Skeletal muscle cell (primary cell): ENCODE measurements at regions not wholly inside any gene's neighbourhood (a gene's known extent, or its start where the extent isn't known, plus 50 kb on each side); places are given as distances from the start of the nearest gene placed in this dataset.

ENCODE experiments used
- DNase-seq: peaks from one replicate; pipeline ENCODE4 v3.0.0-alpha.2; 2010; ENCODE audit warnings: low read depth
- H3K4me3 ChIP-seq: 2 replicates; pipeline ENCODE4 v1.5.1; 2011; ENCODE audit warnings: low read depth, mild to moderate bottlenecking, control low read depth, low read length, moderate library complexity

GRCh38 chr7:25988640-25989039 lies 163.4 kb upstream of the NFE2L3 start:
- H3K4me3 ChIP-seq: no peak overlapping the region
- no peak for DNase-seq

GRCh38 chr7:25989140-25989705 lies 162.8 kb upstream of the NFE2L3 start:
- H3K4me3 ChIP-seq: no peak overlapping the region
- no peak for DNase-seq

GRCh38 chr7:25994433-25994994 lies 157.5 kb upstream of the NFE2L3 start:
- H3K4me3 ChIP-seq: no peak overlapping the region
- no peak for DNase-seq

GRCh38 chr7:25995216-25995615 lies 156.8 kb upstream of the NFE2L3 start:
- no peak overlapping the region for H3K4me3 ChIP-seq
- DNase-seq: no peak

DNA sequence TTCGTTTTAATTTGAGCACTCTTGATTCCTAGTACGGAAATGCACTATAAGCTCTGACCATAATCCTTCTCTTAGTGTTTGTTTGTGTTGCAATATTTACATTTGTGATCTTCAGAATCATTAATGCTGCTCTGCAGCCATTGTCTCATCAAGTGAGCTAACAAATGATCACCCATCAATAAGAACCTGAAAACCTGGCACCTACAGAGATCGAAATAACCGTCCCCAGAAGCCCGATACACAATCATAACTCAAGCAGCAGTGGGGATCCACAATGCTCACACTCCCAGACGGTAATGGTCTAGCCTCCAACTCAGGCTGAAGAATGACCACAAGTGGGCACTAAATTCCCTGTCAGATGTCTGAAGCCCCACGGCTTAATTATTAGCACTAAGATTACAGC lies 156.0 kb upstream of the NFE2L3 start:
- H3K4me3 ChIP-seq: no peak overlapping the region
- no peak for DNase-seq

DNA sequence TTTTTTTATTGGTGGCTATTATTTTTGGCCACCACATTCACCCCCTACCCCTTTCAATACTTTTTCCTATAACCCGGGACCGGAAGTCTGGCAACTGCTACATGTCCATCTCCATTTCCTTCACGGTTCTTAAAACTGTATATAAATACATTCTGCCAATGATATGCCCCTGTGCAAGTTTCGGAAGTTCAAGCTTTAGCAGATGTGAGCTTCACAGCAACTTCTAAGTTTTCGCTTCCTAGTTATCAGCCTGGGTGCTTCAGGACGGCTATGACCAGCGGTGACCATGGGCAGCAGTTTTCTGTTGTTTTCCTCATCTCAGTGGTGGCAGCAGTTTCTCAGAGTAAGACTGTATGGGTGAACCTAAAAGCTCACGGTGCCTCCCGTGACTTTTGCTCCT lies 153.5 kb upstream of the NFE2L3 start:
- H3K4me3 ChIP-seq: no peak overlapping the region
- DNase-seq: no peak

DNA sequence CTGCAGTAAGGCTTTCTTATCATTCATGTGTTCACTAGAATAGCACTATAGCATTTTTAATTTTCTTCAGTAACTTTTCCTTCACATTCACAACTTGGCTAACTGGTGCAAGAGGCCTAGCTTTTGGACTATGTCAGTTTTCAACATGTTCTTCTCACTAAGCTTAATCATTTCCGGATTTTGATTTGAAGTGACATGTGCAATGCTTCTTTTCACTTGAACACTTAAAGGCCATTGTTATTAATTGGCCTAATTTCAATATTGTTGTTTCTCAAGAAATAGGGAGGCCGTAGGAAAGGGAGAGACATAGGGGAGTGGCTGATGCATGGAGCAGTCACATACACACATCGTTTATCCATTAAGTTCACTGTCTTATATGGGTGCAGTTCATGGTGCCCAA lies 151.2 kb upstream of the NFE2L3 start:
- no peak overlapping the region for H3K4me3 ChIP-seq
- no peak for DNase-seq

DNA sequence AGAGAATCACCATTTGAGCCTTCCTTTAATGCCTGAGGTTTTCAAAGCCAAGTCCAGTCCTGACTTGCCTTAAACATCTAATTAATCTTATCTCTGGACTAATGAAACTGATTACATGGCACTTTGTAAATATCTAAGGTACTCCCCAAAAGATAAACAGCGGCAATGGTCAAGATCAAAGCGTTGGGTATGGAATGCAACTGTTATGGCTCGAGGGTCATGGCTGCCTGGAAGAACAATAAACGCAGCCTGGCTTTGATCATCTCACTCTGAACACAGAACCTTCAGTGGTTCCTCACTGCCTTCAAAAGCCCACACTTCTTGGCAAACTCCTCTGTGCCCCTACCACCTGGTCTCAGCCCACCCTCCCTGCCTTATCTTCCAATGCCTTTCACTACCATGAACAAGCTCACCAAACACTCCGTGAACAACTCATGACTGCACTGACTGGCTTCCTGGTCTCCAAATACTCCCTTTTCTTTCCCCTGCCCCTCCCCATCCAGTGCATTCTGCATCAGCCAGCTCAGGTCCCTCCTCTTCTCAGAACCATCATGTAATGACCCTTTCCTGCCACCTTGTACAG lies 150.2 kb upstream of the NFE2L3 start:
- H3K4me3 ChIP-seq: no peak overlapping the region
- no peak for DNase-seq

- no peak for DNase-seq
- H3K4me3 ChIP-seq: no peak overlapping the region
Observed at GRCh38 chr7:26005683-26006410, 146.2 kb upstream of the NFE2L3 start.

DNA sequence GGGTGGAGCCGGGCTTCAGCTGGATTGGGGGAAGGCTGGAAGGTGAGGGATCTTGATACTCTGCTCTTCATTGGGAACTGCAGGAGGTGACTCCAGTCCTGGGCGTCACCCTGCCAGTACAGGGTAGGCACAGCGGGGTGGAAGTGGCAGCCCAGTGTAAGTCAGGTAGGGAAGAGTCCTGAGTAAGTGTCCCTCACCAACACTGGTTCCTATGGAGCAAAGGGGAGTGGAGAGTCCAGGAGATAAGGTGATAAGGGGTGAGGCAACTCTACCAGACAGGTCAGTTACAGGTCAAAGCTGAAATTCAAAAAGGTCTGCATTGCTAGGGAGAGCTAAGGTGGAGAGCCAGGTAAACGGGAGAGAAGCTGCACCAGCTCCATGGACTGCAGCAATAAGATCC lies 145.6 kb upstream of the NFE2L3 start:
- no peak for DNase-seq
- no peak overlapping the region for H3K4me3 ChIP-seq

DNA sequence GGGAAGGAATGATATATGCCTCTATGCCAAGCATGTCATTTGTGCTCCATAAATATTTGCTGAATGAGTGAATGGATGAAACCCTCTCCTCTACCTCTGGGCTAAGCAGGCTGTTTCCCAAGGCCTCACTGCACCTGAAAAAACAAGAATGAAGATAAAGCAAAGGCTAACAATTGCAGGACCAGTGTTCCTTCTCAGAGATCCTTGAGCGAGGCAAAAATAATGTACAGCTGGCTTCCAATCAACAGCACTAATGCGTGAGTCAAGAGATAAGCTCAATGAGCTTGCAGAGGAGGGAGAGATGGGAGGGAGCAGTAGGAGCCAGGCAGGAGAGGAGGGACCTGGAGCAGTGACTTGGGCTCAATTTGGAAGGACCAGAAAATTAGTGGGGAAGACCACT lies 144.5 kb upstream of the NFE2L3 start:
- DNase-seq: no peak
- no peak overlapping the region for H3K4me3 ChIP-seq

DNA sequence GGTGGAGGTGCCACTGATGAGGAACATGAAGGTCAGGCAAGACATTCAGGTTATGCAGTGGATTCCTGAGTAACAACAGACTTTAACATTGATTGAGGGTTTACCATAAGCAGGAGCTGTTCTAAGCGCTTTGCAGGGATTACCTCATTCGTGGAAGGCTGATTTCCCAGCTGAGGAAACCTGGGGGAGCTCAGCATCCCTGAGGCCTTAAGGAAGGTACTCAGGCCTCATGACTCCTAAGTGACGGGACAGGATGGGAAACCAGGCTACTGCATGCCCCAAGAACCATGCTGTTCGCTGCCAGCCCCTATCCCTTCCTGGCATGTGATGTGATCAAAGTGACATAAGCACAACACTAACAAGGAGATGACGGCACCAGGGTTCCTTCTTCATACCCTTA lies 143.6 kb upstream of the NFE2L3 start:
- no peak overlapping the region for H3K4me3 ChIP-seq
- DNase-seq: no peak

DNA sequence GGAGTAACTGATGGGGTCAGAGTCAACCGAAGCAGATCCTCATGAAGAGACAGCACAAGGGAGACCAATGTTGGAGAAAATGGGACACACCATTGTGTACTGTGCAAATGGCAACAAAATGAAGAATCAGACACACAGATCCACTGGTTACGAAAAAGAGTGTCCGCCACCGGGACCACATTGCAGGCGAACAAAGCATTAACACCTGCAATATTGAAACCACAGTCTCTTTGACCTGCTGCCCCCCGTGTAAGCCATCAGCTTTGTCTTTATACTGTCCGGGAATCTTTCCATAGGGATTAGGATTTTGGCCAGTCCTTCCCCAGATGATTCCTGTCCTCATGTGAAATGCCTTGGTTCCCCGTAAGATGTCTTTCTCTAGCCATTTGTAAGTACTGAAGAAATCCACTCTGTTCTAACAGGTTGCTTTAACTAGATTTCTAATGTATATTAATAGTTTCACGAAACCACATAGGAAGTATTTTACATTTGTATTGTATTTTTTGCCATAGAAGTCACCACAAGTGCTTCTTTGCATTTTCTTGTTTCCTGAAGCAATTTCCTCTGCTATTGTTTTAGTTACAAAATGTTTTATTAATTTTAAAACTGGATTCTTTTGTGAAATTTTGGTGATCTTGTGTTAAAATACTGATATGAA lies 140.8 kb upstream of the NFE2L3 start:
- H3K4me3 ChIP-seq: no peak overlapping the region
- DNase-seq: no peak

GRCh38 chr7:26013551-26014083 lies 138.4 kb upstream of the NFE2L3 start:
- H3K4me3 ChIP-seq: no peak overlapping the region
- no peak for DNase-seq

- no peak overlapping the region for H3K4me3 ChIP-seq
- no peak for DNase-seq
Observed at GRCh38 chr7:26022982-26023381, 129.0 kb upstream of the NFE2L3 start.

- no peak overlapping the region for H3K4me3 ChIP-seq
- no peak for DNase-seq
Observed at GRCh38 chr7:26029911-26030310, 122.1 kb upstream of the NFE2L3 start.

DNA sequence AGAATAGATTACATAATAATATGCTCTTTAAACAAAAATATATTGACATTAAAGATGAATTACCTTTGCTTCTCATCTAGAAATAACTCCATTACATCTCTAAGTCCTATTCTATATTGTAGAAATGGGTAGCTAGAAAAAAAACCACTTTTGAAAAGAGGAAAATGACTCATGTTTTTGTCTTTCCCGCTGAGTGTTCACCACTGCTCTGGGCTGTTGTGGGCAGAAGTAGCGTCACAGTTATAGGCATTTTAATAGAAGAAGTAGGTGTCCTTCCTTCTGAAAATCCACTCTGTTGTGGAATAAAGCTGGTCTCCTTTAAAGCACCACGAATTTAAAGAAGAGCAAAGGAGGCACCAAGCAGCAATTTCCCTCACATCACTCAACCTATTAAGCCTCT lies 117.6 kb upstream of the NFE2L3 start:
- no peak overlapping the region for H3K4me3 ChIP-seq
- no peak for DNase-seq

- DNase-seq: no peak
- no peak overlapping the region for H3K4me3 ChIP-seq
Observed at GRCh38 chr7:26035552-26035951, 116.4 kb upstream of the NFE2L3 start.

- H3K4me3 ChIP-seq: no peak overlapping the region
- no peak for DNase-seq
Observed at GRCh38 chr7:26036092-26036491, 115.9 kb upstream of the NFE2L3 start.
